ENCODE measurements at regions not wholly inside any gene's neighbourhood (a gene's known extent, or its start where the extent isn't known, plus 50 kb on each side); places are given as distances from the start of the nearest gene placed in this dataset.

DNA sequence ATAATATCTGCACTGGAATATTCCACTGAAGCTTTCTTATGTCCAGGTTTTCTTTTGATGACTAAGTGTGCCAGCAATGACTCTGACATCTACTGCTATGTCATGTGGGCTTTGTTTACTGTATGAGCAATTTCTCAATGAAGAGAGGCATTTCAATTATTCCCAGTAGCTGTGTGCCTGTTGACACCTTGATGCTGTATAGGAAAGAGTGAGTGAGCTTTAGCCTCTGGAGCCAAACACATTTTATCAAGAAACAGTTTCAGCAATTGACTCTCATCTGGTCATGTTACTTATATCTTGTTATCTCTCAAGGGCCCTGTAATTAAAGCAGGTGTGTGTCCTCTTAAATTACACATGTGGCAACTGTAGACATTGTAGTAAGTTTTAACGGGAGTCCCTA lies 493.2 kb upstream of the FANCL start:
- TF ChIP-seq EZH2 (IDR thresholded peaks at IDR 0.05; ENCODE audit: borderline replicate concordance, insufficient read depth, low read depth, low read length, poor library complexity, severe bottlenecking), result no peak
- TF ChIP-seq, protein P1, sequence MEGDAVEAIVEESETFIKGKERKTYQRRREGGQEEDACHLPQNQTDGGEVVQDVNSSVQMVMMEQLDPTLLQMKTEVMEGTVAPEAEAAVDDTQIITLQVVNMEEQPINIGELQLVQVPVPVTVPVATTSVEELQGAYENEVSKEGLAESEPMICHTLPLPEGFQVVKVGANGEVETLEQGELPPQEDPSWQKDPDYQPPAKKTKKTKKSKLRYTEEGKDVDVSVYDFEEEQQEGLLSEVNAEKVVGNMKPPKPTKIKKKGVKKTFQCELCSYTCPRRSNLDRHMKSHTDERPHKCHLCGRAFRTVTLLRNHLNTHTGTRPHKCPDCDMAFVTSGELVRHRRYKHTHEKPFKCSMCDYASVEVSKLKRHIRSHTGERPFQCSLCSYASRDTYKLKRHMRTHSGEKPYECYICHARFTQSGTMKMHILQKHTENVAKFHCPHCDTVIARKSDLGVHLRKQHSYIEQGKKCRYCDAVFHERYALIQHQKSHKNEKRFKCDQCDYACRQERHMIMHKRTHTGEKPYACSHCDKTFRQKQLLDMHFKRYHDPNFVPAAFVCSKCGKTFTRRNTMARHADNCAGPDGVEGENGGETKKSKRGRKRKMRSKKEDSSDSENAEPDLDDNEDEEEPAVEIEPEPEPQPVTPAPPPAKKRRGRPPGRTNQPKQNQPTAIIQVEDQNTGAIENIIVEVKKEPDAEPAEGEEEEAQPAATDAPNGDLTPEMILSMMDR (IDR thresholded peaks at IDR 0.05), result no peak
- Mint-ChIP-seq H3K4me1 (peaks cover 5% of the 10 kb centered on the region), H3K9me3 (ENCODE audit: insufficient read depth) (no peaks in the 10 kb centered on the region), H3K27me3 (peaks cover 17% of the 10 kb centered on the region), H3K4me3 (no peak overlapping the region), H3K27ac (no peak overlapping the region)
- Histone ChIP-seq H3K4me2 (replicated peaks; ENCODE audit: low read depth, low read length, poor library complexity, severe bottlenecking) (no peak overlapping the region), H4K20me1 (ENCODE audit: control insufficient read depth, insufficient read depth, low read length, poor library complexity, severe bottlenecking) (no peaks in the 10 kb centered on the region), H3K27me3 (replicated peaks in 1 of 4; ENCODE audit: control extremely low read depth in 1 of 4, control insufficient read depth in 3 of 4, insufficient read depth in 4 of 4, low read length in 3 of 4) (no peaks in the 10 kb centered on the region), H3K9ac (ENCODE audit: low read length) (no peak overlapping the region), H2AFZ (ENCODE audit: insufficient read depth, low read depth, low read length, poor library complexity, severe bottlenecking) (no peak overlapping the region), H3K27ac (ENCODE audit: low read length in 2 of 2) (no peak overlapping the region), H3K79me2 (ENCODE audit: control insufficient read depth, insufficient read depth, low read length) (no peaks in the 10 kb centered on the region), H3K36me3 (replicated peaks in 1 of 2; ENCODE audit: control extremely low read depth in 1 of 2, control insufficient read depth in 1 of 2, extremely low read depth in 1 of 2, insufficient read depth in 2 of 2, low read length in 1 of 2) (no peaks in the 10 kb centered on the region), H3K9me3 (ENCODE audit: control extremely low read depth in 1 of 3, control insufficient read depth in 2 of 3, insufficient read depth in 1 of 3, low read length in 2 of 3) (no peaks in the 10 kb centered on the region), H3K4me3 (ENCODE audit: control extremely low read depth in 1 of 5, extremely low read depth in 1 of 5, insufficient read depth in 1 of 5, low read depth in 2 of 5, low read length in 4 of 5) (no peak overlapping the region), H3K4me1 (ENCODE audit: control insufficient read depth in 2 of 2, insufficient read depth in 2 of 2, low read length in 2 of 2) (no peaks in the 10 kb centered on the region)
- ChIA-PET CTCF (no interaction called here), POLR2A (no interaction called here)
- ATAC-seq (ENCODE audit: low read depth), result no peak
- intact Hi-C loops (cut with micrococcal nuclease), result no loop called here
- 67% methylated on average over 1 of the region's 1 CpG for WGBS (ENCODE audit: insufficient coverage)
- DNase-seq, result no peak

DNA sequence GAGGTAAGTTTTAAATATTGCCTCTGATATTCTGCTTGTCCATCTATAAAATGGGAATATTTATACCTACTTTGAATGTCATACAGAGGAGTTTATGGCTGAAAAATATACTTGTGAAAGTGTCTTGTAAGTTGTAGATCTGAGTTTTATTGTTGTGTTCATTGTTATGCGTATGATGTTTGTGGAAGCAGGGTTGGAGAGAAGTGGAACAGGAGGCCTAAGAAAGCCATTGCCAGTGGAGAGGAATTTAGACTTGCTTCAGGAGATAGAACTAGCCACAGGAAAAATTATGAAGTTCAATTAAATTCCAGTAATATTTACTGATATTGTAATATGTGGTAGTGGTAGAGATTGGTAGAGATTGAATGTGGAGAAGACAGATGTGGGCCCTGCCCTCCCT lies 491.9 kb upstream of the FANCL start:
- H2AFZ ChIP-seq (ENCODE audit: insufficient read depth, low read depth, low read length, poor library complexity, severe bottlenecking), result no peak overlapping the region
- H3K9ac ChIP-seq (ENCODE audit: low read length), result no peak overlapping the region
- no peaks in the 10 kb centered on the region for H3K36me3 ChIP-seq (replicated peaks in 1 of 2; ENCODE audit: control extremely low read depth in 1 of 2, control insufficient read depth in 1 of 2, extremely low read depth in 1 of 2, insufficient read depth in 2 of 2, low read length in 1 of 2)
- DNase-seq, result no peak
- H3K4me1 ChIP-seq (ENCODE audit: control insufficient read depth in 2 of 2, insufficient read depth in 2 of 2, low read length in 2 of 2), result no peaks in the 10 kb centered on the region
- H4K20me1 ChIP-seq (ENCODE audit: control insufficient read depth, insufficient read depth, low read length, poor library complexity, severe bottlenecking), result no peaks in the 10 kb centered on the region
- no peak overlapping the region for H3K27ac ChIP-seq (ENCODE audit: low read length in 2 of 2)
- intact Hi-C loops (cut with micrococcal nuclease), result no loop called here
- Mint-ChIP-seq H3K4me1 (peaks cover 5% of the 10 kb centered on the region), H3K27me3 (peaks cover 16% of the 10 kb centered on the region), H3K27ac (no peak overlapping the region), H3K4me3 (no peak overlapping the region), H3K9me3 (ENCODE audit: insufficient read depth) (no peaks in the 10 kb centered on the region)
- TF ChIP-seq, protein P1 (IDR thresholded peaks at IDR 0.05), result no peak
- H3K9me3 ChIP-seq (ENCODE audit: control extremely low read depth in 1 of 3, control insufficient read depth in 2 of 3, insufficient read depth in 1 of 3, low read length in 2 of 3), result no peaks in the 10 kb centered on the region
- no peaks in the 10 kb centered on the region for H3K79me2 ChIP-seq (ENCODE audit: control insufficient read depth, insufficient read depth, low read length)
- WGBS (ENCODE audit: insufficient coverage), result 100% methylated on average over 1 of the region's 1 CpG
- ChIA-PET CTCF (no interaction called here), POLR2A (no interaction called here)
- H3K4me3 ChIP-seq (ENCODE audit: control extremely low read depth in 1 of 5, extremely low read depth in 1 of 5, insufficient read depth in 1 of 5, low read depth in 2 of 5, low read length in 4 of 5), result no peak overlapping the region
- H3K27me3 ChIP-seq (replicated peaks in 1 of 4; ENCODE audit: control extremely low read depth in 1 of 4, control insufficient read depth in 3 of 4, insufficient read depth in 4 of 4, low read length in 3 of 4), result no peaks in the 10 kb centered on the region
- ATAC-seq (ENCODE audit: low read depth), result no peak
- H3K4me2 ChIP-seq (replicated peaks; ENCODE audit: low read depth, low read length, poor library complexity, severe bottlenecking), result no peak overlapping the region
